WTC11 (cell line): ENCODE measurements at regions not wholly inside any gene's neighbourhood (a gene's known extent, or its start where the extent isn't known, plus 50 kb on each side); places are given as distances from the start of the nearest gene placed in this dataset.

Source experiments
- E2F1 ChIP-seq: sonication (generic); formaldehyde crosslinking; IDR thresholded peaks from 2 replicates; pipeline ENCODE4 v1.8.0; 2022; ENCODE audit warnings: mild to moderate bottlenecking, missing genetic modification reagents
- E2F5 ChIP-seq: sonication (generic); formaldehyde crosslinking; IDR thresholded peaks from 2 replicates; pipeline ENCODE4 v1.8.1; 2022; ENCODE audit warnings: mild to moderate bottlenecking, moderate library complexity, missing genetic modification reagents
- TCF7 ChIP-seq: sonication (generic); formaldehyde crosslinking; IDR thresholded peaks from 2 replicates; pipeline ENCODE4 v1.8.0; 2022; ENCODE audit warnings: mild to moderate bottlenecking, low read depth, missing genetic modification reagents, moderate library complexity
- ZNF423 ChIP-seq: fragments of 250-450 bp; sonication (Bioruptor Pico); IDR thresholded peaks from 2 replicates; pipeline ENCODE4 v2.1.2; 2022; ENCODE audit warnings: mild to moderate bottlenecking, moderate library complexity
- TF ChIP-seq, protein P1 (sequence below): sonication (generic); formaldehyde crosslinking; IDR thresholded peaks from 2 replicates; pipeline ENCODE4 v1.8.0; 2023; ENCODE audit warnings: mild to moderate bottlenecking, missing genetic modification reagents
- TF ChIP-seq, protein P2 (sequence below): fragments of 200-600 bp; IDR thresholded peaks from 2 replicates; pipeline ENCODE4 v1.8.0; 2022; ENCODE audit warnings: antibody characterized with exemption
- TF ChIP-seq, protein P3 (sequence below): sonication (generic); formaldehyde crosslinking; IDR thresholded peaks from 2 replicates; pipeline ENCODE4 v1.8.0; 2022; ENCODE audit warnings: mild to moderate bottlenecking, missing genetic modification reagents

GRCh38 chr12:71004578-71004977, 84.0 kb upstream of the PTPRR start:
- TF ChIP-seq, protein P1, sequence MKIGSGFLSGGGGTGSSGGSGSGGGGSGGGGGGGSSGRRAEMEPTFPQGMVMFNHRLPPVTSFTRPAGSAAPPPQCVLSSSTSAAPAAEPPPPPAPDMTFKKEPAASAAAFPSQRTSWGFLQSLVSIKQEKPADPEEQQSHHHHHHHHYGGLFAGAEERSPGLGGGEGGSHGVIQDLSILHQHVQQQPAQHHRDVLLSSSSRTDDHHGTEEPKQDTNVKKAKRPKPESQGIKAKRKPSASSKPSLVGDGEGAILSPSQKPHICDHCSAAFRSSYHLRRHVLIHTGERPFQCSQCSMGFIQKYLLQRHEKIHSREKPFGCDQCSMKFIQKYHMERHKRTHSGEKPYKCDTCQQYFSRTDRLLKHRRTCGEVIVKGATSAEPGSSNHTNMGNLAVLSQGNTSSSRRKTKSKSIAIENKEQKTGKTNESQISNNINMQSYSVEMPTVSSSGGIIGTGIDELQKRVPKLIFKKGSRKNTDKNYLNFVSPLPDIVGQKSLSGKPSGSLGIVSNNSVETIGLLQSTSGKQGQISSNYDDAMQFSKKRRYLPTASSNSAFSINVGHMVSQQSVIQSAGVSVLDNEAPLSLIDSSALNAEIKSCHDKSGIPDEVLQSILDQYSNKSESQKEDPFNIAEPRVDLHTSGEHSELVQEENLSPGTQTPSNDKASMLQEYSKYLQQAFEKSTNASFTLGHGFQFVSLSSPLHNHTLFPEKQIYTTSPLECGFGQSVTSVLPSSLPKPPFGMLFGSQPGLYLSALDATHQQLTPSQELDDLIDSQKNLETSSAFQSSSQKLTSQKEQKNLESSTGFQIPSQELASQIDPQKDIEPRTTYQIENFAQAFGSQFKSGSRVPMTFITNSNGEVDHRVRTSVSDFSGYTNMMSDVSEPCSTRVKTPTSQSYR (CRISPR knock-in tag) = no peak
- TF ChIP-seq, protein P2, sequence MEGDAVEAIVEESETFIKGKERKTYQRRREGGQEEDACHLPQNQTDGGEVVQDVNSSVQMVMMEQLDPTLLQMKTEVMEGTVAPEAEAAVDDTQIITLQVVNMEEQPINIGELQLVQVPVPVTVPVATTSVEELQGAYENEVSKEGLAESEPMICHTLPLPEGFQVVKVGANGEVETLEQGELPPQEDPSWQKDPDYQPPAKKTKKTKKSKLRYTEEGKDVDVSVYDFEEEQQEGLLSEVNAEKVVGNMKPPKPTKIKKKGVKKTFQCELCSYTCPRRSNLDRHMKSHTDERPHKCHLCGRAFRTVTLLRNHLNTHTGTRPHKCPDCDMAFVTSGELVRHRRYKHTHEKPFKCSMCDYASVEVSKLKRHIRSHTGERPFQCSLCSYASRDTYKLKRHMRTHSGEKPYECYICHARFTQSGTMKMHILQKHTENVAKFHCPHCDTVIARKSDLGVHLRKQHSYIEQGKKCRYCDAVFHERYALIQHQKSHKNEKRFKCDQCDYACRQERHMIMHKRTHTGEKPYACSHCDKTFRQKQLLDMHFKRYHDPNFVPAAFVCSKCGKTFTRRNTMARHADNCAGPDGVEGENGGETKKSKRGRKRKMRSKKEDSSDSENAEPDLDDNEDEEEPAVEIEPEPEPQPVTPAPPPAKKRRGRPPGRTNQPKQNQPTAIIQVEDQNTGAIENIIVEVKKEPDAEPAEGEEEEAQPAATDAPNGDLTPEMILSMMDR = no peak
- TF ChIP-seq ZNF423 (CRISPR knock-in tag) = no peak
- TF ChIP-seq E2F1 (CRISPR knock-in tag) = no peak
- no peak for TF ChIP-seq TCF7
- TF ChIP-seq, protein P3, sequence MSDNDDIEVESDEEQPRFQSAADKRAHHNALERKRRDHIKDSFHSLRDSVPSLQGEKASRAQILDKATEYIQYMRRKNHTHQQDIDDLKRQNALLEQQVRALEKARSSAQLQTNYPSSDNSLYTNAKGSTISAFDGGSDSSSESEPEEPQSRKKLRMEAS = no peak
- TF ChIP-seq E2F5 (CRISPR knock-in tag) = no peak
